Endothelial cell of umbilical vein (primary cell): ENCODE measurements at regions not wholly inside any gene's neighbourhood (a gene's known extent, or its start where the extent isn't known, plus 50 kb on each side); places are given as distances from the start of the nearest gene placed in this dataset.

Experiments
- BruUV-seq: library from RNA; stranded (reverse); fragments of 400-500 nt; replicated peaks from 2 replicates; lab custom pipeline; 2021; lab: Mats Ljungman, UMichigan
- CTCF ChIA-PET: fragments of 300-600, 350-600 bp; sonication (Branson Sonifier 250); formaldehyde crosslinking; loops from one replicate; lab custom pipeline; 2021; ENCODE audit warnings: antibody characterized with exemption, inconsistent platforms; lab: Charles Lee
- POLR2A ChIA-PET: fragments of 300-600, 350-600 bp; sonication (Branson Sonifier 250); formaldehyde crosslinking; loops from one replicate; lab custom pipeline; 2021; ENCODE audit warnings: antibody characterized with exemption, inconsistent platforms; lab: Charles Lee
- DNase-seq: peaks from one replicate; pipeline ENCODE4 v3.0.0-alpha.2; 2011; ENCODE audit warnings: low read depth, low spot score
- FAIRE-seq: peaks from 2 replicates; lab custom pipeline; 2011; peaks lifted over from hg19 to GRCh38; lab: Jason Lieb, UNC
- H2AFZ ChIP-seq: 2 replicates; pipeline ENCODE4 v1.6.0; 2012; ENCODE audit warnings: low read depth, low read length, control low read depth, inconsistent platforms
- H3K27ac ChIP-seq: 2 replicates; pipeline ENCODE4 v1.5.1; 2011; ENCODE audit warnings: low read depth, mild to moderate bottlenecking, control low read depth, low read length, moderate library complexity; ENCODE audit not compliant: insufficient read depth
- H3K27me3 ChIP-seq, 2 experiments: 2 replicates each; pipeline versions ENCODE4 v1.6.0 to v1.6.1; 2011; ENCODE audit warnings: low read length in 2 of 2, mixed read lengths in 1 of 2; ENCODE audit not compliant: control insufficient read depth in 2 of 2, insufficient read depth in 2 of 2
- H3K36me3 ChIP-seq, 2 experiments: 2 replicates in 1 of 2; 3 replicates in 1 of 2; pipeline ENCODE4 v1.5.1; 2011; ENCODE audit warnings: low read length in 2 of 2, mild to moderate bottlenecking in 1 of 2, moderate library complexity in 1 of 2; ENCODE audit not compliant: control insufficient read depth in 2 of 2, insufficient read depth in 2 of 2; ENCODE audit errors: extremely low read depth in 1 of 2
- H3K4me1 ChIP-seq: 3 replicates; pipeline ENCODE4 v1.5.1; 2011; ENCODE audit warnings: mild to moderate bottlenecking, low read length; ENCODE audit not compliant: control insufficient read depth, insufficient read depth; ENCODE audit errors: extremely low read depth
- H3K4me2 ChIP-seq: 2 replicates; pipeline ENCODE4 v1.6.1; 2011; ENCODE audit warnings: low read length, control low read depth, mixed read lengths; ENCODE audit not compliant: insufficient read depth
- H3K4me3 ChIP-seq, 3 experiments: fragments of 200-600 bp in 1 of 3; sonication (generic), shearing (Covaris generic) in 1 of 3; replicated peaks in 1 of 3; 2 replicates each; pipeline ENCODE4 v1.5.1; 2011 to 2016; ENCODE audit warnings: control low read depth in 3 of 3, low read length in 3 of 3, mild to moderate bottlenecking in 2 of 3, inconsistent platforms in 1 of 3, low read depth in 1 of 3, moderate library complexity in 1 of 3; ENCODE audit not compliant: insufficient read depth in 1 of 3
- H3K79me2 ChIP-seq: 2 replicates; pipeline ENCODE4 v1.6.0; 2012; ENCODE audit warnings: low read length, inconsistent platforms; ENCODE audit not compliant: control insufficient read depth, insufficient read depth
- H3K9ac ChIP-seq: replicated peaks from 2 replicates; pipeline ENCODE3; 2011; ENCODE audit warnings: low read length, control low read depth; ENCODE audit not compliant: insufficient read depth; ENCODE audit errors: extremely low read depth
- H3K9me1 ChIP-seq: replicated peaks from 3 replicates; pipeline ENCODE4 v1.6.0; 2011; ENCODE audit warnings: mild to moderate bottlenecking, low read length; ENCODE audit not compliant: control insufficient read depth, insufficient read depth; ENCODE audit errors: extremely low read depth
- H3K9me3 ChIP-seq: replicated peaks from 2 replicates; pipeline ENCODE4 v1.5.1; 2012; ENCODE audit warnings: low read length, inconsistent platforms; ENCODE audit not compliant: control insufficient read depth, insufficient read depth
- H4K20me1 ChIP-seq: replicated peaks from 2 replicates; pipeline ENCODE3; 2011; ENCODE audit warnings: mild to moderate bottlenecking, low read length; ENCODE audit not compliant: control insufficient read depth, insufficient read depth; ENCODE audit errors: extremely low read depth
- CTCF ChIP-seq, 2 donors: IDR thresholded peaks; 1 replicate in 1 of 2; 2 replicates in 1 of 2; pipeline ENCODE4 v1.5.1; 2011; ENCODE audit warnings: low read length in 2 of 2, mild to moderate bottlenecking in 2 of 2, moderate library complexity in 2 of 2, control low read depth in 1 of 2, inconsistent platforms in 1 of 2, low read depth in 1 of 2; ENCODE audit not compliant: insufficient read depth in 1 of 2; ENCODE audit errors: extremely low read depth in 1 of 2
- EZH2 ChIP-seq: IDR thresholded peaks from 2 replicates; pipeline ENCODE4 v1.6.1; 2012; ENCODE audit warnings: borderline replicate concordance, low read depth, mild to moderate bottlenecking, moderate library complexity, low read length, inconsistent platforms; ENCODE audit not compliant: severe bottlenecking
- FOS ChIP-seq: IDR thresholded peaks from 2 replicates; pipeline ENCODE4 v1.6.1; 2011; ENCODE audit warnings: mild to moderate bottlenecking, low read length, moderate library complexity, borderline replicate concordance; ENCODE audit not compliant: insufficient read depth
- GATA2 ChIP-seq: IDR thresholded peaks from 2 replicates; pipeline ENCODE4 v1.7.0; 2011; ENCODE audit warnings: low read depth, mild to moderate bottlenecking, moderate library complexity, mixed read lengths, low read length; ENCODE audit not compliant: insufficient read length, insufficient read depth
- JUN ChIP-seq: IDR thresholded peaks from 2 replicates; pipeline ENCODE4 v1.6.1; 2011; ENCODE audit warnings: borderline replicate concordance, low read depth; ENCODE audit not compliant: insufficient read length, insufficient read depth
- MAX ChIP-seq: IDR thresholded peaks from 2 replicates; pipeline ENCODE4 v1.6.1; 2011; ENCODE audit not compliant: insufficient read depth, insufficient read length
- MYC ChIP-seq: IDR thresholded peaks from one replicate; pipeline ENCODE4 v1.6.1; 2011; ENCODE audit warnings: mild to moderate bottlenecking, low read depth, low read length
- POLR2A ChIP-seq: IDR thresholded peaks from 2 replicates; pipeline ENCODE4 v1.6.1; 2012; ENCODE audit warnings: low read depth, mild to moderate bottlenecking, control low read depth, low read length
- POLR2AphosphoS5 ChIP-seq: IDR thresholded peaks from 2 replicates; pipeline ENCODE4 v1.6.1; 2012; ENCODE audit warnings: low read depth, mild to moderate bottlenecking, control low read depth, low read length, moderate library complexity; ENCODE audit not compliant: insufficient read depth
- dilution Hi-C: fragments of 300-500 bp; cut with MboI; formaldehyde crosslinking; loops from one replicate; pipeline ENCODE4 v1.15.0; 2019; ENCODE audit warnings: low sequenced_read_pairs; ENCODE audit not compliant: extremely low pct_ligation_motif_present
- intact Hi-C: fragments of 100-400 bp; cut with micrococcal nuclease; formaldehyde crosslinking; loops from one replicate; pipeline ENCODE4 v1.10.0; 2022

GRCh38 chr17:63366241-63366566 lies 79.9 kb downstream of the CYB561 start:
- FAIRE-seq (no peak), DNase-seq (no peak)
- Histone ChIP-seq H3K4me3 (no peak overlapping the region), H3K36me3 (no peaks in the 10 kb centered on the region), H3K27ac (no peak overlapping the region), H3K27me3 (no peaks in the 10 kb centered on the region), H3K79me2 (no peaks in the 10 kb centered on the region), H3K4me1 (no peaks in the 10 kb centered on the region), H3K9ac (no peak overlapping the region), H3K4me2 (no peak overlapping the region), H2AFZ (no peak overlapping the region), H4K20me1 (no peaks in the 10 kb centered on the region), H3K9me1 (no peaks in the 10 kb centered on the region), H3K9me3 (no peaks in the 10 kb centered on the region)
- ChIA-PET POLR2A (no interaction called here), CTCF (interaction anchor here (1.0 to 1.8 kb wide), 7 partner anchors 15 to 371 kb away, joined by 3 to 7 read pairs (median 4); no protein-coding TSS in a partner anchor)
- TF ChIP-seq POLR2AphosphoS5: no peak
- no peak for TF ChIP-seq FOS
- TF ChIP-seq POLR2A: no peak
- no peak for TF ChIP-seq JUN
- TF ChIP-seq MAX: no peak
- TF ChIP-seq EZH2: no peak
- TF ChIP-seq CTCF (IDR thresholded peaks at IDR 0.05; ENCODE audit: extremely low read depth in 1 of 2, insufficient read depth in 1 of 2, low read depth in 1 of 2, low read length in 2 of 2): no peak
- TF ChIP-seq GATA2: no peak
- TF ChIP-seq MYC: no peak
- BruUV-seq: no TSS peak
- dilution Hi-C loops (no loop called here), intact Hi-C loops (no loop called here)
